Epithelial cell of prostate (primary cell): ENCODE measurements at regions not wholly inside any gene's neighbourhood (a gene's known extent, or its start where the extent isn't known, plus 50 kb on each side); places are given as distances from the start of the nearest gene placed in this dataset.
"Not testable (repeated sequence)": the region's sequence is repeated elsewhere in the genome, so short reads cannot be mapped to it uniquely, and the experiment has no call there.

ENCODE experiments used
- DNase-seq: peaks from one replicate; pipeline ENCODE4 v3.0.0-alpha.2; 2011; ENCODE audit warnings: low read depth, low spot score
- H3K27ac ChIP-seq: fragments of 450-650 bp; 2 replicates; pipeline ENCODE4 v1.5.1; 2017; ENCODE audit warnings: mild to moderate bottlenecking

- no peak for DNase-seq
- peak overlapping the region; percentile 62 for H3K27ac ChIP-seq
Measured at GRCh38 chr10:118960157-118961090, 69.1 kb upstream of the NANOS1 start.

GRCh38 chr10:118961436-118961835 is 68.1 kb upstream of the NANOS1 start:
- no peak for DNase-seq
- no peak overlapping the region for H3K27ac ChIP-seq

GRCh38 chr10:118962331-118962868 is 67.1 kb upstream of the NANOS1 start:
- not testable (repeated sequence) for H3K27ac ChIP-seq, DNase-seq

- no peak overlapping the region for H3K27ac ChIP-seq
- DNase-seq, result no peak
Measured at GRCh38 chr10:118963341-118963740, 66.2 kb upstream of the NANOS1 start.

- H3K27ac ChIP-seq, result no peak overlapping the region
- no peak for DNase-seq
Measured at GRCh38 chr10:118963933-118964332, 65.6 kb upstream of the NANOS1 start.

- H3K27ac ChIP-seq, DNase-seq: not testable (repeated sequence)
Measured at GRCh38 chr10:118964476-118964875, 65.0 kb upstream of the NANOS1 start.

- no peak for DNase-seq
- H3K27ac ChIP-seq, result no peak overlapping the region
Measured at GRCh38 chr10:118965096-118965495, 64.4 kb upstream of the NANOS1 start.

GRCh38 chr10:118965645-118966044 is 63.9 kb upstream of the NANOS1 start:
- DNase-seq, result no peak
- H3K27ac ChIP-seq, result no peak overlapping the region

GRCh38 chr10:118966076-118966849 is 63.3 kb upstream of the NANOS1 start:
- H3K27ac ChIP-seq, result no peak overlapping the region
- DNase-seq, result no peak

GRCh38 chr10:118966850-118967125 is 62.7 kb upstream of the NANOS1 start:
- no peak for DNase-seq
- H3K27ac ChIP-seq, result no peak overlapping the region

GRCh38 chr10:118967160-118967559 is 62.4 kb upstream of the NANOS1 start:
- DNase-seq, result no peak
- no peak overlapping the region for H3K27ac ChIP-seq

- no peak for DNase-seq
- no peak overlapping the region for H3K27ac ChIP-seq
Measured at GRCh38 chr10:118968060-118968459, 61.5 kb upstream of the NANOS1 start.

GRCh38 chr10:118968482-118968881 is 61.0 kb upstream of the NANOS1 start:
- DNase-seq, result no peak
- no peak overlapping the region for H3K27ac ChIP-seq

GRCh38 chr10:118969014-118969413 is 60.5 kb upstream of the NANOS1 start:
- no peak for DNase-seq

GRCh38 chr10:118970770-118971169 is 58.7 kb upstream of the NANOS1 start:
- no peak for DNase-seq
- H3K27ac ChIP-seq, result no peak overlapping the region

More at GRCh38 chr10:118969014-118969413, 60.5 kb upstream of the NANOS1 start:
- no peak overlapping the region for H3K27ac ChIP-seq

GRCh38 chr10:118971187-118971586 is 58.3 kb upstream of the NANOS1 start:
- no peak overlapping the region for H3K27ac ChIP-seq
- no peak for DNase-seq

- H3K27ac ChIP-seq, result no peak overlapping the region
- DNase-seq, result no peak
Measured at GRCh38 chr10:118971876-118972275, 57.6 kb upstream of the NANOS1 start.

GRCh38 chr10:118973744-118974143 is 55.8 kb upstream of the NANOS1 start:
- no peak overlapping the region for H3K27ac ChIP-seq
- no peak for DNase-seq

- DNase-seq, result no peak
- no peak overlapping the region for H3K27ac ChIP-seq
Measured at GRCh38 chr10:118974951-118975350, 54.6 kb upstream of the NANOS1 start.

GRCh38 chr10:118976219-118976618 is 53.3 kb upstream of the NANOS1 start:
- DNase-seq, H3K27ac ChIP-seq: not testable (repeated sequence)

GRCh38 chr10:118977022-118977599 is 52.4 kb upstream of the NANOS1 start:
- H3K27ac ChIP-seq, result no peak overlapping the region

More at GRCh38 chr10:118977022-118977599, 52.4 kb upstream of the NANOS1 start:
- DNase-seq, result no peak
